ENCODE measurements at regions not wholly inside any gene's neighbourhood (a gene's known extent, or its start where the extent isn't known, plus 50 kb on each side); places are given as distances from the start of the nearest gene placed in this dataset.

DNA sequence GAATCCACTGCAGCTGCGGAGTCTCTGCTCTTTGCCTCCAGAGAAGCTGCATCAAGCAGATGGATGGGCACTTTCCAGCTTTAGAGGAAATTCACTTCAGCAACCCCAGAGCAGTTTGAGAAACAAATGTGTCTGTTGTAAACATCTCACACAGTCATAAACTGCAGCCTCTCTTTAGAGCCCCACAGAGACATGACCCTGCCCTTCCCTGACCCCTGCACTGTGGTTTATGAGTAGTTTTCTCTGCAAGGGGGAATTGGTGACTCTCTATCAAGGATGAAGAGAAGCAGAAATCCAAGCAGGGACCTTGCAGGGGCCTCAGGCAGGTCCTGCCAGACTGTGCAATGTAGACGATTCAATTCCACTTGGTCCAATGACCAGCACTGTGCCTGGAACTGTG lies 160.2 kb downstream of the SH2D4B start:
- no peak for DNase-seq (ENCODE audit: low read depth)
- no peak overlapping the region for H3K4me3 ChIP-seq (replicated peaks; ENCODE audit: low read depth, low read length)
- TF ChIP-seq, protein P1, sequence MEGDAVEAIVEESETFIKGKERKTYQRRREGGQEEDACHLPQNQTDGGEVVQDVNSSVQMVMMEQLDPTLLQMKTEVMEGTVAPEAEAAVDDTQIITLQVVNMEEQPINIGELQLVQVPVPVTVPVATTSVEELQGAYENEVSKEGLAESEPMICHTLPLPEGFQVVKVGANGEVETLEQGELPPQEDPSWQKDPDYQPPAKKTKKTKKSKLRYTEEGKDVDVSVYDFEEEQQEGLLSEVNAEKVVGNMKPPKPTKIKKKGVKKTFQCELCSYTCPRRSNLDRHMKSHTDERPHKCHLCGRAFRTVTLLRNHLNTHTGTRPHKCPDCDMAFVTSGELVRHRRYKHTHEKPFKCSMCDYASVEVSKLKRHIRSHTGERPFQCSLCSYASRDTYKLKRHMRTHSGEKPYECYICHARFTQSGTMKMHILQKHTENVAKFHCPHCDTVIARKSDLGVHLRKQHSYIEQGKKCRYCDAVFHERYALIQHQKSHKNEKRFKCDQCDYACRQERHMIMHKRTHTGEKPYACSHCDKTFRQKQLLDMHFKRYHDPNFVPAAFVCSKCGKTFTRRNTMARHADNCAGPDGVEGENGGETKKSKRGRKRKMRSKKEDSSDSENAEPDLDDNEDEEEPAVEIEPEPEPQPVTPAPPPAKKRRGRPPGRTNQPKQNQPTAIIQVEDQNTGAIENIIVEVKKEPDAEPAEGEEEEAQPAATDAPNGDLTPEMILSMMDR (IDR thresholded peaks at IDR 0.05; ENCODE audit: low read length, missing control alignments), result no peak

DNA sequence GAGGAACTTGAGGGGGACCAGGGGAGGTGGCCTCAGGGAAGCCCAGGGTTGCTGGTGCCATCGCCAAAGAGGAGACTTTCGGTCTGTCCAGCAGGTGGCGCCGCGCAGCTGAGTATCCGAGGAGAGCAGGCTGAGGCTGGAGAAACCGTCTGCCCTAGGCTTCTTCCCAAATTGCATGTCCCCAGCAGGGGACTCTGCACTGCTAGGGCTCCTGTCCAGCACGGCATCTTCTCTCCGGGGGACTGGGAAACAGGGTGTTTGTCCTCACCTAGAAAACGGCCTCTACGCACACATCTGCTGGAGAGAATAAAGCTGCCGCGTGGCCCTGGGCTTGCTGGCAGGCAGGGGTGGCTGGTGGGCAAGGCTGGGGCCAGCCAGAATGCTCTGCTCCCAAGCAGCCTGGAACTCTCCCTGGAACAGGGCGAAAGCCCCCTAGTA lies 161.9 kb downstream of the SH2D4B start:
- TF ChIP-seq, protein P1 (IDR thresholded peaks at IDR 0.05; ENCODE audit: low read length, missing control alignments), result peak; percentile 87

DNA sequence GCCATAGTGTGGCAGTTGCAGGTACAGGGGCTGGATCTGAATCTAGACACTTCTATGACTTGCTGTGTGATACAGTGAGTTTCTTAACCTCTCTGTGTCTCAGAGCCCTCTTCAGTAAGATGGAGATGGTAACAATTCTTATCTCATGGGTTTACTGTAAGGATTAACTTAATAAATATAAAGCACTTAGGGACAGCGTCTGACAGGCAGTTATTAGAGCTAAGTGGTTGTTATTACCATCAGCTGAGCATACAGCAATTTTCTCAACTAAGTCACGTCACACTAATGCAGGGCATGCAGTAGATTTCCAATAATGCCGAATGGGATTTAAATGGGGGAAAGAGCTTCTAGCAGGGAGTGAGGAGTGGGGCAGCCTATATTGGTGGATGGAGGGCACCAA lies 162.6 kb downstream of the SH2D4B start:
- no peak overlapping the region for H3K4me3 ChIP-seq (replicated peaks; ENCODE audit: low read depth, low read length)
- TF ChIP-seq, protein P1 (IDR thresholded peaks at IDR 0.05; ENCODE audit: low read length, missing control alignments), result no peak
- no peak for DNase-seq (ENCODE audit: low read depth)

More for the DNA sequence above, 161.9 kb downstream of the SH2D4B start:
- peak; percentile 72 for DNase-seq (ENCODE audit: low read depth)
- no peak overlapping the region for H3K4me3 ChIP-seq (replicated peaks; ENCODE audit: low read depth, low read length)

DNA sequence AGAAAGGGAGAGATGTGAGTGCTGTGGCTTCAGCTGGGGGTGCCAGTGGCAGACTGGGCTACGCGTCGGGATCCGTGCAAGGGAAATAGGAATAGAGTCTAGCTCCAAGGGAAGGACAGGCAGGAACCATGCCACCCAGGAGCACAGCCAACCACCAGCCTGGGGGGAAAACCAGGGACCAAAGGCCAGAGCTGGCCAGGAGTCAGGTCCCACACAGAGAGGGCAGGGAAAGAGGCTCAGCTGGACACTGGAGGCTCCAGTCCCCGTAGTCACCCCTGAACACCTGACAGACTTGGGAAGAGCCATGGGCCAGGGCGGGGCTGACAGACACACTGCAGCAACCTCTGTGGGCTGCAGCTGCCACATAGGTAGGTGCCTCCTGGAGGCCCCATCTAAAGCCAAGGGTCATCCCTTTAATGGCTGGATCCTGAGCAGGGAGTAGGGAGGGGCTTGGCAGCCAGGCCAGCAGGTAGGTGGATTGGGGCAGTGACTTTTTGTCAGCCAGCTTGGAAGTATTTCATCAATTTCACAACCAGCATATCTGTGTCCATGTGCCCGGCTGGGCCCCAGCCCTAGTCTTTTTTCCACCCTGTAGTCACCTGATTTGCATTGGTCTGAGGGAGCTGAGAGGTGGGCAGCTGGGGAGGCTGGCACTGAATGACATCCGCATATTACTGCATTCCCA lies 163.2 kb downstream of the SH2D4B start:
- DNase-seq (ENCODE audit: low read depth), result no peak
- TF ChIP-seq, protein P1 (IDR thresholded peaks at IDR 0.05; ENCODE audit: low read length, missing control alignments), result no peak
- no peak overlapping the region for H3K4me3 ChIP-seq (replicated peaks; ENCODE audit: low read depth, low read length)

DNA sequence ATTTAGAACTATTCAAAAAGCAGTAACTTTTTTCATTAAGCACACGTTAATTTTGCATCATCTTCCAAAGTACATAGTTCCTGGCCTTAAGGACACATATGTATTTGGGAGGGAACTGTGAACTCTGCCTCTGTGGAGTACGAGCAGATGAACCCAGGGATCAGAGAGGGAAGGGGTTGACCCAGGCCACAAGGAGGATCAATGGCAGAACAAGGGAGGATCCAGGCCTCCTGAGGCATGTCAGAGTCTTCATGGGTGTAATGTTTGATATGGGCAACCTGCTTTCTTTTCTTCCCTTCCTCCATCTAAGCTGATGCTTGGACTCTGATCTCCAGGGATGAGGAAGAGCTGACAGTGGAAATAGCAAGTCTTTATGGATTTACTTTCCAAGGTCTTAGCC lies 164.0 kb downstream of the SH2D4B start:
- TF ChIP-seq, protein P1 (IDR thresholded peaks at IDR 0.05; ENCODE audit: low read length, missing control alignments), result no peak
- no peak overlapping the region for H3K4me3 ChIP-seq (replicated peaks; ENCODE audit: low read depth, low read length)
- DNase-seq (ENCODE audit: low read depth), result no peak

DNA sequence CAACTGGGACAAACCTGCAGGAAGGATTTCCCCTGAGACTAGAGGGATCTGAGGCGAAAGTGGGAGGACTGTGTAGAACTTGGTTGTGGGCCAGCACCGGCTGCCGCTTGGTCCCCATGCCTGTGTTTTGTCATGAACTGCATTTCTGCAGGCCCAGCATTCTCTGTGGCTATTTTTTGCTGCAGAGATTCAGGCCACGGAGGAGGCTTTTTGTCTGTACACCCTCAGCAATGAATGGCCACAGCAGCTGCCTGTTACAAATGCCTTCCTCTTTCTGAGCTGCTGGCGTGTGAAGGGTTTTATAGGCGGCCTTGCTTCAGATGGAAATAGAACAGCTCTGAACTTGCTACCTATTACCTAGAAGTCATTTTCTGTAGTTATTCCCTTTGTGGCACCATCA lies 164.4 kb downstream of the SH2D4B start:
- H3K4me3 ChIP-seq (replicated peaks; ENCODE audit: low read depth, low read length), result no peak overlapping the region
- no peak for DNase-seq (ENCODE audit: low read depth)
- TF ChIP-seq, protein P1 (IDR thresholded peaks at IDR 0.05; ENCODE audit: low read length, missing control alignments), result no peak

DNA sequence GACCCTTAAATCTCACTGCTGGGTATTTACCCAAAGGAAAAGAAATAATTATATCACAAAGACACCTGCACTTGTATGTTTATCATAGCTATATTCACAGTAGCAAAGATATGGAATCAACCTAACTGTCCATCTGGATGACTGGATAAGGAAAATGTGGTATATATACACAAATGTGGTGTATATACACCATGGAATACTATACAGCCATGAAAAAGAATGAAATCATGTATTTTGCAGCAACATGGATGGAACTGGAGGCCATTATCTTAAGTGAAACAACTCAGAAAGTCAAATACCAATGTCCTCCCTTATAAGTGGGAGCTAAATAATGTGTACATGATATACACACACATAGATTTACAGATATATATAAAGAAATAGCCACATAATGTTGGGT lies 168.2 kb downstream of the SH2D4B start:
- no peak overlapping the region for H3K4me3 ChIP-seq (replicated peaks; ENCODE audit: low read depth, low read length)
- TF ChIP-seq, protein P1 (IDR thresholded peaks at IDR 0.05; ENCODE audit: low read length, missing control alignments), result no peak
- DNase-seq (ENCODE audit: low read depth), result no peak
